ENCODE measurements at regions not wholly inside any gene's neighbourhood (a gene's known extent, or its start where the extent isn't known, plus 50 kb on each side); places are given as distances from the start of the nearest gene placed in this dataset.
A peak's percentile ranks its signal among the peaks of the same experiment; 100 is the strongest.

GRCh38 chr14:37650356-37651037 lies 55.1 kb downstream of the TTC6 start:
- no peak overlapping the region for H3K4me2 ChIP-seq (ENCODE audit: insufficient read depth, low read length)
- no peak for DNase-seq (ENCODE audit: insufficient read length, low spot score, missing footprints)
- no peak overlapping the region for H2AFZ ChIP-seq (ENCODE audit: low read length)
- H4K20me1 ChIP-seq (ENCODE audit: insufficient read depth, low read length), result no peaks in the 10 kb centered on the region
- no peak for TF ChIP-seq CTCF (IDR thresholded peaks at IDR 0.05; ENCODE audit: extremely low read depth, low read depth, low read length)
- H3K79me2 ChIP-seq (ENCODE audit: insufficient read depth, low read length), result no peaks in the 10 kb centered on the region
- H3K27me3 ChIP-seq (ENCODE audit: insufficient read depth, low read length), result no peaks in the 10 kb centered on the region
- H3K4me3 ChIP-seq (ENCODE audit: insufficient read depth, low read length), result no peak overlapping the region
- H3K27ac ChIP-seq (ENCODE audit: low read depth, low read length), result no peak overlapping the region
- H3K4me1 ChIP-seq (ENCODE audit: insufficient read depth, low read length), result no peaks in the 10 kb centered on the region
- no peaks in the 10 kb centered on the region for H3K9me3 ChIP-seq (ENCODE audit: low read depth, low read length)
- H3K36me3 ChIP-seq (ENCODE audit: insufficient read depth, low read length), result no peaks in the 10 kb centered on the region

GRCh38 chr14:37652042-37652441 lies 56.6 kb downstream of the TTC6 start:
- Histone ChIP-seq H3K27ac (ENCODE audit: low read depth, low read length) (no peak overlapping the region), H3K4me1 (ENCODE audit: insufficient read depth, low read length) (no peaks in the 10 kb centered on the region), H3K79me2 (ENCODE audit: insufficient read depth, low read length) (no peaks in the 10 kb centered on the region), H2AFZ (ENCODE audit: low read length) (no peak overlapping the region), H3K9me3 (ENCODE audit: low read depth, low read length) (no peaks in the 10 kb centered on the region), H3K27me3 (ENCODE audit: insufficient read depth, low read length) (no peaks in the 10 kb centered on the region), H3K4me3 (ENCODE audit: insufficient read depth, low read length) (no peak overlapping the region), H3K36me3 (ENCODE audit: insufficient read depth, low read length) (no peaks in the 10 kb centered on the region), H3K4me2 (ENCODE audit: insufficient read depth, low read length) (no peak overlapping the region), H4K20me1 (ENCODE audit: insufficient read depth, low read length) (no peaks in the 10 kb centered on the region)
- peak; percentile 14 for DNase-seq (ENCODE audit: insufficient read length, low spot score, missing footprints)
- TF ChIP-seq CTCF (IDR thresholded peaks at IDR 0.05; ENCODE audit: extremely low read depth, low read depth, low read length), result no peak

DNA sequence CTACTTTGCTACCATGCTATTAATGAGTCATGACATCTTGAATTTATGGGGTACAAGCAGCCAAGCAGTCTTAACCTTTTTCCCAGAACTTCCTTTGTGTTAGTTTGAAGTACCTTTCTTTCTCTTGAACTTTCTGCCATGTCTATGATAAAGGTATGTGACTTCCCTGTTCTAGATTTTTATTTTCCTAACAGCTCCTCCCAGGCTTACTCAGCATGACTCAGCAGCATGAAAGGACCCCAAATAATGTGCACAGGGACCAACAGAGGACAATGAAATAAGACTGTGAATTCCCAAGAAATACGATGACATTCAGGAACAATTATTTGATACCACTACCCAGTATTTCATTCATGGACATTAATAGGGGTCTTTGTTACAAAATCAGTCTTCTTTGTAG lies 60.0 kb downstream of the TTC6 start:
- H3K27ac ChIP-seq (ENCODE audit: low read depth, low read length), result no peak overlapping the region
- H3K4me3 ChIP-seq (ENCODE audit: insufficient read depth, low read length), result no peak overlapping the region
- H4K20me1 ChIP-seq (ENCODE audit: insufficient read depth, low read length), result no peaks in the 10 kb centered on the region
- no peak for DNase-seq (ENCODE audit: insufficient read length, low spot score, missing footprints)
- H3K9me3 ChIP-seq (ENCODE audit: low read depth, low read length), result no peaks in the 10 kb centered on the region
- no peaks in the 10 kb centered on the region for H3K27me3 ChIP-seq (ENCODE audit: insufficient read depth, low read length)
- no peaks in the 10 kb centered on the region for H3K36me3 ChIP-seq (ENCODE audit: insufficient read depth, low read length)
- no peaks in the 10 kb centered on the region for H3K4me1 ChIP-seq (ENCODE audit: insufficient read depth, low read length)
- H3K79me2 ChIP-seq (ENCODE audit: insufficient read depth, low read length), result no peaks in the 10 kb centered on the region
- H3K4me2 ChIP-seq (ENCODE audit: insufficient read depth, low read length), result no peak overlapping the region
- no peak for TF ChIP-seq CTCF (IDR thresholded peaks at IDR 0.05; ENCODE audit: extremely low read depth, low read depth, low read length)
- H2AFZ ChIP-seq (ENCODE audit: low read length), result no peak overlapping the region

DNA sequence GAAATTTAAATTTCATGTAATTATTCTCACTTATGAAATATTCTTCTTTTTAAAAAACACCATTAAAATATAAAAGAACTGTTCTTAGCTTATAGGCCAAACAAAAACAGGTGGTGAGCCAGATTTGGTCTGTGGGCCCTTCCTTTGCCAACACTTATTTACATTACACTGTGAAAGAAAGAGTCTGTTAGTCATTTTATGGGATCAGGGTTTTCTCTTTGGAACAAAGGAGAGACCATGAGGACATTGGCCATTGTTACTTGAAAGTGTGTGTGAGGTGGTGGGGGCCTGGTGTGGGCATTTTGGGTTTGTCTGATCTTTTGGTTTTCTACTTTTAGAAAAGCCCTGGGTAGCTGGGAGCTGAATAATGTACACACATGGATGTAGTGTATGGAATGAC lies 62.7 kb downstream of the TTC6 start:
- H3K27me3 ChIP-seq (ENCODE audit: insufficient read depth, low read length), result no peaks in the 10 kb centered on the region
- DNase-seq (ENCODE audit: insufficient read length, low spot score, missing footprints), result no peak
- H3K4me1 ChIP-seq (ENCODE audit: insufficient read depth, low read length), result no peaks in the 10 kb centered on the region
- no peak overlapping the region for H3K4me3 ChIP-seq (ENCODE audit: insufficient read depth, low read length)
- H3K79me2 ChIP-seq (ENCODE audit: insufficient read depth, low read length), result no peaks in the 10 kb centered on the region
- TF ChIP-seq CTCF (IDR thresholded peaks at IDR 0.05; ENCODE audit: extremely low read depth, low read depth, low read length), result no peak
- no peaks in the 10 kb centered on the region for H3K36me3 ChIP-seq (ENCODE audit: insufficient read depth, low read length)
- H3K4me2 ChIP-seq (ENCODE audit: insufficient read depth, low read length), result no peak overlapping the region
- no peak overlapping the region for H3K27ac ChIP-seq (ENCODE audit: low read depth, low read length)
- no peaks in the 10 kb centered on the region for H4K20me1 ChIP-seq (ENCODE audit: insufficient read depth, low read length)
- no peak overlapping the region for H2AFZ ChIP-seq (ENCODE audit: low read length)
- H3K9me3 ChIP-seq (ENCODE audit: low read depth, low read length), result no peaks in the 10 kb centered on the region
